NCI-H146 (cell line): ENCODE measurements at regions not wholly inside any gene's neighbourhood (a gene's known extent, or its start where the extent isn't known, plus 50 kb on each side); places are given as distances from the start of the nearest gene placed in this dataset.

Experiments used
- DNase-seq: peaks from one replicate; lab custom pipeline; 2025; lab: John Stamatoyannopoulos, UW

DNA sequence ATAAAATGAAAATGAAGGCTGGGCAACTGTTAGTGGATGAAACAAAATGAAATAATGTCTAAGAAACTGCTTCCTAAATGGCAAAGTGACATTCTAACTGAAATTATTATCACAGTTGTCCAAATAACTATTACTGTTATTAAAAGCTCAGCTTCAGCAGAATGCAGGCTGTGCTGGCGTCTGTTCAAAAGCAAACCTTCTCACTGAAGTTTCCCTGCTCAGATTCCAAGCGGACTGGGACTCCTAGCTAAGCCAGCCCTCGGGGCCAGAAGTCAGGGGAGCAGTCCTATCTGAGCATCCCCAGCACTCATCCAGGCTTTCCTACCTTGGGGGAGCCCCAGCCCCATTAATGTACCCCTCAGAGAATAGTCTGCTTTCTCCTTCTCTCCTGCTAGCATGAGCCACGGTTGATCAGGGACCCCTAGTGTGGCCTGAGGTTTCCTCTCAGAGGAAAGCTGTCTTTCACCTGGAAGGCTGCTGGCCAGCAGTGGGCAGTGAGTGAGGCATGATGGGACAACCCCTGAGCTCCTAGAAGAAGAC, 1167.3 kb downstream of the TBC1D22A start:
- no peak for DNase-seq

DNA sequence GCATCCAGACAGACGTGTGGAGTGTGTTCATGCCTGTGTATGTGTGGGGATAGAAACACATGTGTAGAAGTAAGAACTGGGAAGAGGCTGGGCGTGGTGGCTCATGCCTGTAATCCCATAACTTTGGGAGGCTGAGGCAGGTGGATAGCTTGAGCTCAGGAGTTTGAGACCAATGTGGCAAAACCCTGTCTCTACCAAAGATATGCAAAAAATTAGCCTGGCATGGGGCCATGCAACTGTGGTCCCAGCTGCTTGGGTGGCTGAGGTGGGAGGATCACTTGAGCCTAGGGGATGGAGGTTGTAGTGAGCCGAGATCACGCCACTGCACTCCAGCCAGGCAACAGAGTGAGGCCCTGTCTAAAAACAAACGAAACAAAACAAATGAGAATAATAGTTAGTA, 1166.6 kb downstream of the TBC1D22A start:
- DNase-seq, result no peak

DNA sequence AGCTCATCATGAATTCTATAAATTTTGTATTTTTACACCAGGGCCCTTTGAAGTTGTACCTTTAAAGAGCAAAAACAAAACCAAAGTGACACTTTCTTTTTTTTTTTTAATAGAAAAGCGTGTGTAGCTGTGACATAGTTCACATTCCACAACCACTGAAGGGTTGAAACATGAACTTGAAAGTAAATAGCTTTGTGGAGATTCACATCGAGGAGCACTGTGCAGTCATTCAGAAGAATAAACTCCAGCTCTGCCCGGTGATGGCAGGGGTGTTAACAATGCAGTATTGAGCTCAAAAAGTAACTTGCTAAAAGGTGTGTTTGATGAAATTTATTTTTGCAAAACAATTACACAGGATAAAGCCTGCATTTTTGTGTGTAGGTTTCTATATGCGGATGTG, 1166.2 kb downstream of the TBC1D22A start:
- DNase-seq, result no peak

DNA sequence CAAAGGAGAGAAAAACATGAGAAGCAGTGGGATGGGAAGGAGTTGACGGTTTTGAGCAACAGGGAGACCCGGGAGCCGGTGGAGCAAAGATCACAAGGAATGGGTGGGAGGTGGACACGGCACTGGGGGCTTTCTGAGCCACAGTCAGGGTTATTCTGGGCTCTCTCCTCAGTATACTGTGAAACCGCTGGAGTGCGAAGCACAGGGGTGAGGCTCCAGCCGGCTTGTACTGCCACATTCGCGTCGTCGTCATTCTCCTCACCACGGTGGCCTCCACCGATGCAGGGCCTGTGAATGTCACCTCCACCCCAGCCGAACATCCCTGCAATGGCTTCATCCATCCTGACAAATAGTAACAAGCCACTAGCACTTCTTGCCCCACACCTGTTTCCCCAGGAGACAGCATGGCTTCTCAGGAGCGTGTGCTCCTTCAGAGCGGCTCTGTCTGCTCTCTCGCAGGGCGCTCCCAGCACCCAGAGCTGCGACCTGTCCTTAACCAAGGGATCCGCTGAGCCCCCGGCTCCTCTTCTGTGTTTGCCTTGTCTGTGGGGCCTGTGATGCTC, 1165.3 kb downstream of the TBC1D22A start:
- DNase-seq, result no peak

DNA sequence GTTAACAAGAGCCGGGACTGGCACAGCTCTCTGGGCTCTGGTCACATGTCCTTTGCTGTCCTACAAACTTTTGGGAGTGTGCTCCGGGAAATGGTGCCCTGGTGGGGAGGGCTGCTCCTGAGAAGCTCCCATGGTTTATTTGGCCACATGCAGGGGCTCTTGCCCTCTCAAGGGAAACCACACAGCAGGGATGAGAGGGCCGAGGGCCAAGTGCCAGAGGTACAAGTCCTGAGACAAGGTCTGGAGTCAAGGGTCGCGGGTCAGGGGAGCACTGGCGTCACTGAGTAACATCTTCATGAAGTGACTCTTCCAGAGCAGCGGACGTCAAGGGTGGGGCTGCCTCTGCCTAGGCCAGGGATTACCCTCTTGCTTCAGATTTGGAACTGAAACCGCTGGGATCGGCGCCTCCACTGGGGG, 1160.6 kb downstream of the TBC1D22A start:
- DNase-seq, result no peak

DNA sequence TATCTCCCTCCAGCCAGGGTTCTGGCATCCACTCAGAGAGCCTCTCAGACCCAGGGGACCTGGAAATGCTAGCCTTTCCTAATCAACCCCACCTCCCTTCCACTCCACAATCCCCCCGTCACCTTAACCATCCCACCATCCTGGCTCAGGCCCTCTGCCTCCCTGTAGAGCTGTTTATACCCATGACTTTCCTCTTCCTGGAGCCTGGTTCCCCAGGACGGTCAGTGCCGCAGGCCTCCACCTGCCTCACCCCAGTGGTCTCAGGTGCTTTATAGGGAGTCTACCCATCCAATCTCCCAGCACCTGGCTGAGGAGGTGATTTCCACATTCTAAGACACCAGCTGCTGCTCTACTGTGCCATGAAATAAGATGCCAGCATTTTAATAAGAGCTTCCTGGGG, 1159.5 kb downstream of the TBC1D22A start:
- no peak for DNase-seq

DNA sequence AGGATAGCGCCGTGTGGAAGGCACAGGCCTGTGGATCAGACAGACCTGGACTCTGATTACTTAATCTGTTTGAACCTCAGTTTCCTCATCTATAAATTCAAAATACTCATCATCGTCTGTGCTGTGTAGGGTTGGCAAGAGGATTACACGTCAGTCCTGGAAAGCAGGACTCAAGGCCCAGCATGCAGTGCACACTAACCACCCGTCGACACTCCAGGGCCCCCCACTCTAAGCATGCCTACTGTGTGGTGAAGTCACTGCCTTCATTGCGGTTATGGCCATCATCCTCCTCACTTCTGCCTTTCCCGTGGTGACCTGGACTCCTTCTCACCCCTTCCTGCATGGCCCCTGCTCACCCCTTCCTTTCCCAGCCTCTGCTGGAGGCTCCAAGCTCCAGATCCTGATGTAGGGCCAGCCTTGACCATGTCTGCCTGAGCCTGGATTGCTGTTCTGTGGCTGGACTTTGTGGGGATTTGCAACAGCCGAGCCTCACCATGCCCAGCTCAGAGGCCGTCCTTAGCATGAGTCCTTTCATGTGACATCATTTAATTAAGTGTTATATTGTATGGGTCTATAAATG, 1158.0 kb downstream of the TBC1D22A start:
- no peak for DNase-seq

DNA sequence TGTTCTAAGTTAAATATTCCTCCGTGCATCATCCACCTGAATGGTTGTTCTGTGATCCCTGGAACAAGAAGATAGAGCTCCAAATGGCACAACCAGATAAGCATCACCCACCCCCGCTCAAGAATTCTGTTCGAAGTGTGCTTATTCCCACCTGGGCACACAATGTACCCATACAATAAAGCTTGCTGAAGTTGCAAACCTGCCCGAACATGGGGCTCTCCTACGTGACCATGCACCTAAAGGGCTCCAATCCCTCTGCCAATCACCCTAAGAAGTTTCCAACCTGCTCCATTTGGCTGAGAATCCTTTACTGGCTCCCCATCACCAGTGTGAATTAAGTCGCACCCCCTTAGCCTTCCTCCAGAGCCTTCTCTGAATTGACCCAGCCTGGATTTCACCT, 1157.4 kb downstream of the TBC1D22A start:
- no peak for DNase-seq

DNA sequence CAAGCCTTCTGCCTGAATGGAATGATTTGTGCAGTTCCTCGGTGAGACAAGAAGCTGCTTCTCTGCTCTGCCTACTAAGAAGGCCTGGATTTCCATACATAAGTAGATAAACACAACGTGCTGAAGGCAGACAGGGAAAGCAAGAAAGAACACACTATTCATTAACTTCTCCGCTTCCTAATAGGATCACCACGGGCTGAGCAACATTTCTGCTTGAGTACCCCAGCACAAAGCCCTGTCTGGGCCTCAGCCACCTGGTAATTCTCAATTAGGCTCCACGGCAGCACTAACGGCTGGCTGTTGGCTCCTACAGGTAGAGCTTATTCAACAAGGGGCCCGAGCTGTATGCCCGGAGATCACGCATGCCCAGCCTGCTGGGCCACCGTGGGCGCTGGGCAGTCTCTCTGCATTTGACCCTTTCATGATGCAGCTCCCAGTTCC, 1156.6 kb downstream of the TBC1D22A start:
- peak; percentile 81 for DNase-seq

DNA sequence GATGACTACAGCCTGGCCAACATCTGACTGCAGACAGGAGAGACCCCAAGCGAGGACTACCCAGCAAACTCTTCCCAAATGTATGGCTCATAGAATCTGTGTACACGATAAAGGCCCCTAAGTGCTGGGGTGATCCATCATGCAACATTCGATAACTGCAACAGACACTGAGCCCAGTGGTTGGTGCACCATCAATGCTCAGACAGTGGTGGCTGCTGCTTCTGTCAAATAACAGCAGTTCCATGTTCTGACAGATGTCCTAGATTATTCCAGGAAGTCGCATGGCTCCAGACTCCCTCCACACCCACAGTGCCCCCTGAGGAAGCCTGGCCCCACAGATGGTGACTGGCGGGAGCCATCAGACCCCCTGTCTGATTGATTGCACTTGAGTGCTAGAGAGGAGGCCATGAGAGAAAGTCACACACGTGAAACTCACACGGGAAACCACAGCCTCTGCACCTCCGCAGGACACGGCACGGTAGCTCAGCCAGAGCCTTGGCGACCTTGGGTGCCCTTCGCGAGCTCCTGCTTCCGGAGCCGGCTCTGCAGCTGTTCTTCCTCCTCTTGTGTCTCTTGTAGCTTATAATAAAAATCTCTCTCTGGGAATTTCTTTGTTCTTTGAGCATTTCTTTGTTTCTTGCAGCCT, 1155.9 kb downstream of the TBC1D22A start:
- peak; percentile 30 for DNase-seq

DNA sequence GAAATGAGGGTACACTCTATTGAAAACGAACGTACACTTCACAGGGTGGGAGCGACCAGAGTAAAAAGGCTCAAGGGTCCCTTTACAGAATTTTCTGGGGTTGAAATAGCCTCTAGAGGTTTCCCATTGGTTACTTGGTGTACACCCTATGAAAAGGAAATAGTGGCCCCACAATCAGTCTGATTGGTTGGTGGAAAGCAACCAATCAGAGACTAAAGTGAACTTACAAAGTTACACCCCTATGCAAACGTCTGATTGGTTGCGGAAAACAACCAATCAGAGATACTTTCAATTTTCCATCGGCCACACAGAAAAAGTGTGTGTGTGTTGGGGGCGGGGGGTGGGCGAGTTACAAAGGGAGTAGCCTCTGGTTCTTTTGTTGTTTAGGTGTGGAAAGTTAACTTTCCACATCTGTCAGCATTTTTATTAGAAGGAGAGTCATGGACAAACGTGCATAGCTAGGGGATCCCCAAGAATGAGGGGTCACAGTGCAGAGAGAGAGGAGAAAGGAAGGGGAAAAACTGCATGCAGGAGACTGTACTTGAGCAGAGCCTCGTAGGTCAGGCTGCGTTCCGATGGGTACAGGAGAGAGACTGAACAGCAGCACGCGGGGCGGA, 1152.1 kb downstream of the TBC1D22A start:
- no peak for DNase-seq

DNA sequence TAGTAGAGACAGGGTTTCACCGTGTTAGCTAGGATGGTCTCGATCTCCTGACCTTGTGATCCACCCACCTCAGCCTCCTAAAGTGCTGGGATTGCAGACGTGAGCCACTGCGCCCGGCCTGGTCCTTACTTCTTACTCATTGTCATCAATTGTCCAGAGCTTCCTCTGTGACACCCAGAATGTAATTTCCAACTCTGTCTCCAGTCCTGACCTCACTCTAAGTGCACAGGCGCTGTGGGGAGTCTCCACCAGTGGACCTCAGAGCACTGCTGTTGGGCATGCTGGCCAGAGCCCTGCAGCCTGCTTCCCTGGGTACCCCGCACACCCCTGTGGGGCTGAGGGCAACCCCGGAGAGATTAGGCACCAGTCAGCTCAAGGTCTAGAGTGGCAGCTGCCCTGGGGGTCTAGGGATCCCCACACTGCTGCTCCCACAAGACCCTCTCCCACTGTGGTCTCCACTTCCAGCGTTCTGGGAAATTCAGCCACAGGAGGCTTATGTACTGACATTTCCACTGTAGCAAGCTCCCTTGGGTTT, 1140.3 kb downstream of the TBC1D22A start:
- DNase-seq, result no peak

DNA sequence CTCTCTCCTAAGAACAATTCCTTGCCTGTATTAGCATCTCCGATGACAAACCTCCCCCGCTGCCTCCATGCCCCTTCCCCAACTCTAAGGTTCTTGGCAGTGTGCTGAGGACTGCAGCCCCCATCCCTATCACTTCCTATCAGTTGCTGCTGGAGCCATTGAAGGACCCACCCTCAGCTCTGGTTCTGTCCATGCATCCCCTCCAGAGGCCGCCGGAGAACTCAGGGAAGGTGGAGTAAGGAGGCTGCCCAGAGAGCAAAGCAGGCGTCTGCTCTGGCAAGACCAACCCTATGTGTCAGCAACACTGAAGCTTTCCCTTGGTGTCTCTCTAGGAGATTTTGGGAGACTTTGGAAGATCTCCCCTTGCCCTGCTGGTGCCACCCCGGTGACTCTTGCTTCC, 1139.5 kb downstream of the TBC1D22A start:
- peak; percentile 1 for DNase-seq

DNA sequence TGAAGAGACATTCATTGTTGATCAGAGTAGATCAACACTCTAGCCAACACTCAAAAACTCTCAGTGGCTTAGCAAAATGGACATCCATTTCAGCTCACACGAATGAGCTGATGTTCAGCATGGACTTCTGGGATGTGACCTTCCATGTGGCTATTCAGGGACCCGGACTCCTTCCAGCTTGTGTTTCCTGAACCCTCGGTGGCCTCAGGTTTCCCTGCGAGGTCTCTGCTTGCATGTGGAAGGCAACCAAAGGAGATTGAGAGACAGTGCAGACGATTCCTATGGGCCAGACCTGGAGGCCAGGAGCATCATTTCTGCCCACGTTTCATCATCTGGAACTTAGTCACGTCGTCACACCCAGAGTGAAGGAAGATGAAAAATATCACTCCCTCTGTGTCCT, 1137.4 kb downstream of the TBC1D22A start:
- no peak for DNase-seq

DNA sequence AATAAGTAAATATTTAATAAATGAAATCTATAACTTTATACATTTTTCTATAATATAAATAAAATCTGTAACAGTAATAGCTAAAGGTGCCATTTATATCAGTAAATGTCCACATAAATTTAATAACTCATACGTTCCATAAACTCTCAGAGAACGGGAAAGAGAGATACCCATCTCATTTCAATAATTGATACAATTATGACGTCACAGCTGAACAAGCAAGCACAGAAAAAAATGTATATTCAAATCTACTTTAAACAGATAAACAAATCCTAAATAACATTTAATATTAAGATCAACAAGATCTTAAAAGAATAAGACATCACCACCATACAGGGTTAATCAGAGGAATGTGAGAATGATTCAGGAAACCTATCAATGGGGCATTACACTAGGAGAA, 1136.5 kb downstream of the TBC1D22A start:
- no peak for DNase-seq

DNA sequence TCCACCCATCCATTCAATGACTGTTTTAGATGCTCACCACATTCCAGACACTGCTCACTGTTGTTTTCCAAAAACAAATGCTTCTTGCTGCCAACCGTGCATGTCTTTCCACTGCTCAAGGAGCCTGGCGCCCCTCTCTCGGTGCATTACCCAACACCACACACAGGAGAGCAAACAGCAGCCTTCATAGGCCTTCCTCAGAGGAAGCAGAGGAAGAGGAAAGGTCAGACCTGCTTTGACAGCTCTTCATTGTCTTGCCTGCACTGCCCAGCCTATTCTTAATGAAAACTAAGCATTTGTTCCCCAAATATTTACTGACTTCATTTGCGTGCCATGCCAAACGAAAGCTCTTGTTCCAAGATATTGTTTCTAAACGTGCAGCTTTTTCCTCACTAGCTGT, 1129.2 kb downstream of the TBC1D22A start:
- no peak for DNase-seq

DNA sequence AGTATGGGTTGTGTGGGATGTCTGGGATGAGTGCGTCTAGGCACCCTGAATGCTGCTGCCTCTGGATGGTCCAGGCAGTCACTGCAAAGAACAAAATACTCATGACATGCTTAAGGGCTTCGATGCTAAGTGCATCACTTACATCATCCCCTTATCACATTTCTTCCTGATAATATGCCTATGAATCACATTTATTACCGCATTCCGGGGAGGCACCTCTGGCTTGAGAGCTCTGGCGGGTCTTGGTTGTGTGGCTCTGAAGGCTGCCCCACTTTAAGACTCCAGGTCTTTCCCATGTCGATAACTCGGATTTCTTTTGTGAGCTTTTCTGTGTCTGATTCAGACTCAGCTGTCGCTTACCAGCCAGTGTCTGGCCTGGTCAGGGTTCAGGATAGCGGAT, 1126.4 kb downstream of the TBC1D22A start:
- no peak for DNase-seq

DNA sequence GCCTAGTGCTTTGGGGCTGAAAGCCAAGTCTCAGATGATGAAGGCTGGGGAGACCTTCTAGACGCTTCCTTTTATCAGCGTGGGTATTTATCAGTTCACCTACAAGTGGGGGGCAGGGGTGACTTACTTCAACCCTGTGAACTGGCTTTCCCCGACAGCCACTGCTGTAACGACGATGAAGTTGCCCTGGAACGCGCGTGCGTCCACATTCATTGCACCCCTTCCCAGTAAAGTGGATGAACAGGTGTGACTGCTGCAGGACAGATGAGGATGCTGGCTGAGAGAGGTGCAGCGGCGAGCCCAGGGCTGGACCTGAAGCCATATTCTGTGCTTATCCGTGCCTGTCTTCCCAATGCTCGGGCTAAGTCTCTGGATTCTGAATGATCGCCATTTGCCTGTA, 1122.3 kb downstream of the TBC1D22A start:
- no peak for DNase-seq

DNA sequence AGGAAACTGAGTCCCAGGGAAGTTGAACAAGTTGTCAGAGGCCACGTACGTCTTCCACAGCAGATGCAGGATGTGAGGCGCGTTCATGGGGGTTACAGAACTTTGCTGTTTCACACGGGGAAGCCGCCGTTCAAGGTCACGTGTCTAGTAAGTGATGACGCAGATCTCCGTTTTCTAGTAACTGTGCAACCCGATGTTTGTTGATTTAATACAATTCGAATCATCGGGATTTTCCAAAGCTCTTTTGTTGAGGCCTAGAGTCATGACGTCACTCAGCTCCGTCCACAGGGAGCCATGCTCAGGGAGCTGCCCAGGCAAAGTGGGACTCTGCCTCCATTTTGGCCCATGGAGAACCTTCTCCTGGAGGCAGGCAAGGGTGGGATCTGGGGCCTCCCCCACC, 1121.8 kb downstream of the TBC1D22A start:
- DNase-seq, result no peak

DNA sequence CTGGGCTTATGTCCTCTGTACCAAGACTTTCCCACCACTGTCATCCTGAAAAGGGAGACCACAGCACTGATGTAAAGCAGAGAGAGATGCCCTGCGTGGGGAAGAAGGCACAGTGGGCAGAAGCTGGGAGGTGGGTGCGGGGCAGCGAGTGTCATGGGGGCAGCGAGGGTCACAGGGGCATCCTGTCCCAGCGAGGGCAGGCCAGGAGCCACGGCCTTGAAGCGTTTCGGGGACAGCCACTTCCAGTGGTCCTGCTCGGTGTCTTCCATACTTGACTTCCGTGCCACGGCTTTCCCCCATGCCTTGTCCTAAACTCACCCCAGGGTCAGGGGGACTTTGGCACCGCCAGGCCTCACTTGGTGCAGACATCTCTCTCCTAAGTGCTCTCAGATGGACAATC, 1121.3 kb downstream of the TBC1D22A start:
- DNase-seq, result no peak

DNA sequence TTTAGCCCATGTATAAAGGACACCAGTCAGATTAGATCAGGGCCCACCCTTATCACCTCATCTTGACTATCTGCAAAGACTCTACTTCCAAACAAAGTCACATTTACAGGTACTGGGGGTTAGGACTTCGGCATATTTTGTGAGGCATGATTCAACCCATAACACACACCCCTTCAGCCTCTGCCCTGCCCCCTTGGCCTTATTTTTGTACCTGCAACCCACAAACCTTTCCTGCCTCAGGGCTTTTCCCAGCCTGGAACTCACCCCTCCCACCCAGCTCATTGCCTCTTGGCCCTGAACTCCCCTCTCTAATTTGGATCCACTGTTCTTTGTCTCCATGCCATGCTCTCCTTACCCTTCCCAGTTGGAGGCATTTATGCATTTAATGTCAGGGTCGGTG, 1116.9 kb downstream of the TBC1D22A start:
- no peak for DNase-seq

DNA sequence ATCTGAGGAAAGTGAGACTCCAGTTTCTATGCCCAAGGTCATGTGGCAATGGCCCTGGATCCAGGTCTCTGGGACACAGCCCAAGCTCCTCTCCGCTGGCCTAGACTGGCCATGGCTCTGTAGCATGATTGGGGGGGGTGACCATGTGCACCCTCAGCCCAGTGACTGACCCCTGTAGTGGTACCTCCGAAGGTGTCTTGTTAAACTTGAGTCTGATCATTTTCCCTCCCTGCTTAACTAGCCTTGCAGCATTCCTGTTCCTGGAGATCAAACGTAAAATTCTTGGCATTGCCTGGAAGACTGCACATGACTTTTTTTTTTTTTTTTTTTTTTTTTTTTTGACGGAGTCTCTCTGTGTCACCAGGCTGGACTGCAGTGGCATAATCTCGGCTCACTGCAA, 1116.0 kb downstream of the TBC1D22A start:
- no peak for DNase-seq
